ENCODE measurements at regions not wholly inside any gene's neighbourhood (a gene's known extent, or its start where the extent isn't known, plus 50 kb on each side); places are given as distances from the start of the nearest gene placed in this dataset.

- H3K9me3 ChIP-seq = peaks cover 0 to 7% (median 0%) of the 10 kb centered on the region in 8 donors
- no peaks in the 10 kb centered on the region for H3K27me3 ChIP-seq (replicated peaks in 1 of 7)
- no peak overlapping the region for H3K27ac ChIP-seq
- 84 to 95% (median 88%) methylated on average over 4 of the region's 4 CpGs for WGBS, 5 donors
- H3K4me3 ChIP-seq = no peak overlapping the region
- no peaks in the 10 kb centered on the region for H3K4me1 ChIP-seq
- TF ChIP-seq CTCF (IDR thresholded peaks at IDR 0.05 in 8 of 11, conservative IDR thresholded peaks at IDR 0.05 in 3 of 11) (no peak), POLR2AphosphoS5 (IDR thresholded peaks at IDR 0.05) (no peak), POLR2A (IDR thresholded peaks at IDR 0.05) (no peak)
- H3K36me3 ChIP-seq = no peaks in the 10 kb centered on the region
- DNase-seq = no peak
- intact Hi-C loops (cut with DNase I; ENCODE audit: low total_unique reads) = no loop called here
These were observed 1267.7 kb upstream of the ADGRL4 start for GRCh38 chr1:80274256-80274655.

- 64 to 84% (median 76%) methylated on average over 2 of the region's 2 CpGs for WGBS, 5 donors
- Histone ChIP-seq H3K27me3 (replicated peaks in 1 of 7) (no peaks in the 10 kb centered on the region), H3K4me3 (no peak overlapping the region), H3K36me3 (no peaks in the 10 kb centered on the region), H3K9me3 (peaks cover 0 to 7% (median 0%) of the 10 kb centered on the region in 8 donors), H3K4me1 (no peaks in the 10 kb centered on the region), H3K27ac (no peak overlapping the region)
- no peak for TF ChIP-seq POLR2AphosphoS5 (IDR thresholded peaks at IDR 0.05)
- TF ChIP-seq POLR2A (IDR thresholded peaks at IDR 0.05) = no peak
- TF ChIP-seq CTCF (IDR thresholded peaks at IDR 0.05 in 8 of 11, conservative IDR thresholded peaks at IDR 0.05 in 3 of 11) = no peak
- no peak for DNase-seq
- intact Hi-C loops (cut with DNase I; ENCODE audit: low total_unique reads) = no loop called here
These were observed 1266.0 kb upstream of the ADGRL4 start for GRCh38 chr1:80272495-80272894.

GRCh38 chr1:80258659-80259058, 1252.1 kb upstream of the ADGRL4 start:
- H3K27ac ChIP-seq = no peak overlapping the region
- 33 to 79% (median 60%) methylated on average over 1 of the region's 1 CpG for WGBS, 5 donors

GRCh38 chr1:80251591-80251990, 1245.1 kb upstream of the ADGRL4 start:
- Histone ChIP-seq H3K27me3 (replicated peaks in 1 of 7) (no peaks in the 10 kb centered on the region), H3K9me3 (peaks cover 0 to 12% (median 8%) of the 10 kb centered on the region in 8 donors), H3K27ac (no peak overlapping the region), H3K4me3 (no peak overlapping the region), H3K36me3 (no peaks in the 10 kb centered on the region), H3K4me1 (no peaks in the 10 kb centered on the region)
- no peak for DNase-seq
- TF ChIP-seq POLR2AphosphoS5 (IDR thresholded peaks at IDR 0.05) = no peak
- no peak for TF ChIP-seq CTCF (IDR thresholded peaks at IDR 0.05 in 8 of 11, conservative IDR thresholded peaks at IDR 0.05 in 3 of 11)
- no peak for TF ChIP-seq POLR2A (IDR thresholded peaks at IDR 0.05)
- intact Hi-C loops (cut with DNase I; ENCODE audit: low total_unique reads) = no loop called here
- WGBS, 5 donors = 51 to 72% (median 56%) methylated on average over 1 of the region's 1 CpG

More at GRCh38 chr1:80258659-80259058, 1252.1 kb upstream of the ADGRL4 start:
- no peak overlapping the region for H3K4me3 ChIP-seq
- DNase-seq = no peak
- TF ChIP-seq POLR2A (IDR thresholded peaks at IDR 0.05) (no peak), POLR2AphosphoS5 (IDR thresholded peaks at IDR 0.05) (no peak), CTCF (IDR thresholded peaks at IDR 0.05 in 8 of 11, conservative IDR thresholded peaks at IDR 0.05 in 3 of 11) (no peak)
- intact Hi-C loops (cut with DNase I; ENCODE audit: low total_unique reads) = no loop called here
- H3K27me3 ChIP-seq (replicated peaks in 1 of 7) = no peaks in the 10 kb centered on the region
- H3K9me3 ChIP-seq = peaks cover 0 to 37% (median 27%) of the 10 kb centered on the region in 8 donors
- no peaks in the 10 kb centered on the region for H3K36me3 ChIP-seq
- H3K4me1 ChIP-seq = no peaks in the 10 kb centered on the region
